ENCODE measurements at regions not wholly inside any gene's neighbourhood (a gene's known extent, or its start where the extent isn't known, plus 50 kb on each side); places are given as distances from the start of the nearest gene placed in this dataset.

- ChIA-PET POLR2A (no interaction called here), CTCF (no interaction called here)
- Histone ChIP-seq H3K4me3 (ENCODE audit: control insufficient read depth in 1 of 7, extremely low read depth in 1 of 7, insufficient read depth in 4 of 7, low read depth in 2 of 7, low read length in 6 of 7) (no peak overlapping the region), H3K27me3 (replicated peaks in 2 of 5; ENCODE audit: control insufficient read depth in 4 of 5, insufficient read depth in 5 of 5, low read length in 4 of 5) (no peaks in the 10 kb centered on the region), H3K4me1 (ENCODE audit: control extremely low read depth in 1 of 4, control insufficient read depth in 4 of 4, insufficient read depth in 4 of 4, low read length in 3 of 4) (no peaks in the 10 kb centered on the region), H3K36me3 (ENCODE audit: control insufficient read depth in 4 of 4, insufficient read depth in 4 of 4, low read length in 3 of 4) (no peaks in the 10 kb centered on the region), H3K9me3 (ENCODE audit: control extremely low read depth in 1 of 5, control insufficient read depth in 4 of 5, insufficient read depth in 2 of 5, low read depth in 1 of 5, low read length in 4 of 5) (no peaks in the 10 kb centered on the region), H3K27ac (ENCODE audit: insufficient read depth in 1 of 2, low read depth in 1 of 2, low read length in 2 of 2, poor library complexity in 1 of 2, severe bottlenecking in 2 of 2) (no peak overlapping the region)
- 0% methylated on average over 1 of the region's 2 CpGs for WGBS (ENCODE audit: insufficient coverage)
- peak; percentile 36 to 67 (median 64) for DNase-seq
These were observed 178.4 kb downstream of the FGF9 start for GRCh38 chr13:21849323-21849722.

- no peak overlapping the region for H3K27ac ChIP-seq (ENCODE audit: insufficient read depth in 1 of 2, low read depth in 1 of 2, low read length in 2 of 2, poor library complexity in 1 of 2, severe bottlenecking in 2 of 2)
- no peaks in the 10 kb centered on the region for H3K27me3 ChIP-seq (replicated peaks in 2 of 5; ENCODE audit: control insufficient read depth in 4 of 5, insufficient read depth in 5 of 5, low read length in 4 of 5)
- no peaks in the 10 kb centered on the region for H3K9me3 ChIP-seq (ENCODE audit: control extremely low read depth in 1 of 5, control insufficient read depth in 4 of 5, insufficient read depth in 2 of 5, low read depth in 1 of 5, low read length in 4 of 5)
- no peak for DNase-seq
- ChIA-PET POLR2A (no interaction called here), CTCF (no interaction called here)
- H3K4me1 ChIP-seq (ENCODE audit: control extremely low read depth in 1 of 4, control insufficient read depth in 4 of 4, insufficient read depth in 4 of 4, low read length in 3 of 4), result no peaks in the 10 kb centered on the region
- H3K4me3 ChIP-seq (ENCODE audit: control insufficient read depth in 1 of 7, extremely low read depth in 1 of 7, insufficient read depth in 4 of 7, low read depth in 2 of 7, low read length in 6 of 7), result no peak overlapping the region
- 77% methylated on average over 7 of the region's 11 CpGs for WGBS (ENCODE audit: insufficient coverage)
- H3K36me3 ChIP-seq (ENCODE audit: control insufficient read depth in 4 of 4, insufficient read depth in 4 of 4, low read length in 3 of 4), result no peaks in the 10 kb centered on the region
These were observed 179.4 kb downstream of the FGF9 start for GRCh38 chr13:21850013-21851006.

DNA sequence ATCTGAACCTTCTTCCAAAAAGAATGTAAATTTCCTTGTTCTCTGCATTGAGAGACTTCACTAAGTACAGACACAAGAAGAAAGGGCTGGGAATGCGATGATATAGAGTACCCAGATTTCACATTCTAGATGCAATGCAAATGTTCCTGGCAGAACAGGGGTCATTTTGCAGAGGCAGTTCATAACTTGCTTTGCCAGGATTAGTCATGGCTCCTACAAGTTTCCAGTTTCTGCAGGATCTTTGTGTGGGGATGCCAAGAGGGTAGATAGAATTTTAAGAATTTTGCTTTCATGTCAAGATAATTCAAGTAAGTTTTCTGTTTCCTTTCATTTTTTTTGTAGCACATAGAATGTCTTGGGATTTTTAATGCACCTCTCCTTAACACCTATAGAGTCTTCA, 181.2 kb downstream of the FGF9 start:
- DNase-seq, result no peak
- no peaks in the 10 kb centered on the region for H3K36me3 ChIP-seq (ENCODE audit: control insufficient read depth in 4 of 4, insufficient read depth in 4 of 4, low read length in 3 of 4)
- H3K4me1 ChIP-seq (ENCODE audit: control extremely low read depth in 1 of 4, control insufficient read depth in 4 of 4, insufficient read depth in 4 of 4, low read length in 3 of 4), result no peaks in the 10 kb centered on the region
- ChIA-PET CTCF (no interaction called here), POLR2A (no interaction called here)
- no peaks in the 10 kb centered on the region for H3K9me3 ChIP-seq (ENCODE audit: control extremely low read depth in 1 of 5, control insufficient read depth in 4 of 5, insufficient read depth in 2 of 5, low read depth in 1 of 5, low read length in 4 of 5)
- H3K27ac ChIP-seq (ENCODE audit: insufficient read depth in 1 of 2, low read depth in 1 of 2, low read length in 2 of 2, poor library complexity in 1 of 2, severe bottlenecking in 2 of 2), result no peak overlapping the region
- WGBS (ENCODE audit: insufficient coverage), result 100% methylated on average over 1 of the region's 1 CpG
- H3K4me3 ChIP-seq (ENCODE audit: control insufficient read depth in 1 of 7, extremely low read depth in 1 of 7, insufficient read depth in 4 of 7, low read depth in 2 of 7, low read length in 6 of 7), result no peak overlapping the region
- H3K27me3 ChIP-seq (replicated peaks in 2 of 5; ENCODE audit: control insufficient read depth in 4 of 5, insufficient read depth in 5 of 5, low read length in 4 of 5), result no peaks in the 10 kb centered on the region

DNA sequence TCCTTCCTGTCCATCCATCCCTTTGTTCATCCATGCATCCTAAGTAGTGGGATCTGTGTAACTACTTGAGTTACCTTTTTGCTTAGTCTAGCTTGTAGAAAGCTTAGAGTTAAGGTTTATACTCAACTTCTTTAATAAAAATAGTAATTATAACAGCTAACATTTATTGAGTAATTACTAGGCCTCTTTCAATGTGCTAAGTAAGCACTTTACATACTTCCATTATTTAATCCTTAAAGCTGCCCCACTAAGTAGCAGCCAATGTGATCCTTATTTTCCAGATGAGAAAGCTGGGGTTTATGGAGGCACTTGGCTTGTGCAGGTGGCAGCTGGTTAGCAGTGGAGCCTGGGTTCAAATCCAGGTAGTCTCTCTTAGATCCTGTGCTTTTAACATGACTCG, 182.9 kb downstream of the FGF9 start:
- Histone ChIP-seq H3K4me1 (ENCODE audit: control extremely low read depth in 1 of 4, control insufficient read depth in 4 of 4, insufficient read depth in 4 of 4, low read length in 3 of 4) (no peaks in the 10 kb centered on the region), H3K36me3 (ENCODE audit: control insufficient read depth in 4 of 4, insufficient read depth in 4 of 4, low read length in 3 of 4) (no peaks in the 10 kb centered on the region), H3K9me3 (ENCODE audit: control extremely low read depth in 1 of 5, control insufficient read depth in 4 of 5, insufficient read depth in 2 of 5, low read depth in 1 of 5, low read length in 4 of 5) (no peaks in the 10 kb centered on the region), H3K27ac (ENCODE audit: insufficient read depth in 1 of 2, low read depth in 1 of 2, low read length in 2 of 2, poor library complexity in 1 of 2, severe bottlenecking in 2 of 2) (no peak overlapping the region), H3K4me3 (ENCODE audit: control insufficient read depth in 1 of 7, extremely low read depth in 1 of 7, insufficient read depth in 4 of 7, low read depth in 2 of 7, low read length in 6 of 7) (no peak overlapping the region), H3K27me3 (replicated peaks in 2 of 5; ENCODE audit: control insufficient read depth in 4 of 5, insufficient read depth in 5 of 5, low read length in 4 of 5) (no peaks in the 10 kb centered on the region)
- DNase-seq, result no peak
- ChIA-PET CTCF (interaction anchor here (1.5 kb wide), 1 partner anchor 216 kb away, joined by 3 read pairs; no protein-coding TSS in a partner anchor), POLR2A (no interaction called here)
- WGBS (ENCODE audit: insufficient coverage), result no CpG with 5 or more reads among the region's 1 CpG

GRCh38 chr13:21868823-21869222, 197.9 kb downstream of the FGF9 start:
- no peaks in the 10 kb centered on the region for H3K4me1 ChIP-seq (ENCODE audit: control extremely low read depth in 1 of 4, control insufficient read depth in 4 of 4, insufficient read depth in 4 of 4, low read length in 3 of 4)
- no peaks in the 10 kb centered on the region for H3K36me3 ChIP-seq (ENCODE audit: control insufficient read depth in 4 of 4, insufficient read depth in 4 of 4, low read length in 3 of 4)
- no peak for DNase-seq
- H3K4me3 ChIP-seq (ENCODE audit: control insufficient read depth in 1 of 7, extremely low read depth in 1 of 7, insufficient read depth in 4 of 7, low read depth in 2 of 7, low read length in 6 of 7), result no peak overlapping the region
- no peaks in the 10 kb centered on the region for H3K27me3 ChIP-seq (replicated peaks in 2 of 5; ENCODE audit: control insufficient read depth in 4 of 5, insufficient read depth in 5 of 5, low read length in 4 of 5)
- no peaks in the 10 kb centered on the region for H3K9me3 ChIP-seq (ENCODE audit: control extremely low read depth in 1 of 5, control insufficient read depth in 4 of 5, insufficient read depth in 2 of 5, low read depth in 1 of 5, low read length in 4 of 5)
- ChIA-PET CTCF (no interaction called here), POLR2A (no interaction called here)
- no peak overlapping the region for H3K27ac ChIP-seq (ENCODE audit: insufficient read depth in 1 of 2, low read depth in 1 of 2, low read length in 2 of 2, poor library complexity in 1 of 2, severe bottlenecking in 2 of 2)

- POLR2A ChIA-PET, result no interaction called here
- no peaks in the 10 kb centered on the region for H3K27me3 ChIP-seq (replicated peaks in 2 of 5; ENCODE audit: control insufficient read depth in 4 of 5, insufficient read depth in 5 of 5, low read length in 4 of 5)
- CTCF ChIA-PET, result no interaction called here
- no peaks in the 10 kb centered on the region for H3K4me1 ChIP-seq (ENCODE audit: control extremely low read depth in 1 of 4, control insufficient read depth in 4 of 4, insufficient read depth in 4 of 4, low read length in 3 of 4)
- no peak overlapping the region for H3K4me3 ChIP-seq (ENCODE audit: control insufficient read depth in 1 of 7, extremely low read depth in 1 of 7, insufficient read depth in 4 of 7, low read depth in 2 of 7, low read length in 6 of 7)
- H3K36me3 ChIP-seq (ENCODE audit: control insufficient read depth in 4 of 4, insufficient read depth in 4 of 4, low read length in 3 of 4), result no peaks in the 10 kb centered on the region
- no peak for DNase-seq
- H3K27ac ChIP-seq (ENCODE audit: insufficient read depth in 1 of 2, low read depth in 1 of 2, low read length in 2 of 2, poor library complexity in 1 of 2, severe bottlenecking in 2 of 2), result no peak overlapping the region
- 93% methylated on average over 5 of the region's 7 CpGs for whole genome bisulfite sequencing (ENCODE audit: insufficient coverage)
- H3K9me3 ChIP-seq (ENCODE audit: control extremely low read depth in 1 of 5, control insufficient read depth in 4 of 5, insufficient read depth in 2 of 5, low read depth in 1 of 5, low read length in 4 of 5), result no peaks in the 10 kb centered on the region
These were observed 200.5 kb downstream of the FGF9 start for GRCh38 chr13:21871382-21871781.

DNA sequence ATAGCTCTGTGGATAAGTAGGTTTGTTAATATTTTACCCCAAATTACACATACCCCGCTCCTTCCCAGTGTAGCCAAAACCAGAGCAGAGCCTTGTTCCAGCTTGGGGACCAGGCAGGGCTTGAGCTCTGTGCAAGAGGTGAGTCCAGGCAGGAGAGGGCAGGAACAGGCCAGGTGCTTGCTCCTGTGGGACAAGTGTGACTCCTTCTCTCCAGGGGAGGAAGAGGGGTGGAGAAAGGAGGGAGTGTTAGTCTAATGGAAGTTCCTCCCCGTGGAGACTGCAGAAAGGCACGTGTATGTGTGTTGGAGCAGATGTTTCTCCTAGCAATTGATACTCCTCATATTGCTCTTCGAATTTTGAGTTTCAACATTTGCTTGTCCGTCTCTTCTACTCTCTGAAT, 201.0 kb downstream of the FGF9 start:
- H3K27me3 ChIP-seq (replicated peaks in 2 of 5; ENCODE audit: control insufficient read depth in 4 of 5, insufficient read depth in 5 of 5, low read length in 4 of 5), result no peaks in the 10 kb centered on the region
- DNase-seq, result no peak
- no peaks in the 10 kb centered on the region for H3K9me3 ChIP-seq (ENCODE audit: control extremely low read depth in 1 of 5, control insufficient read depth in 4 of 5, insufficient read depth in 2 of 5, low read depth in 1 of 5, low read length in 4 of 5)
- no peak overlapping the region for H3K4me3 ChIP-seq (ENCODE audit: control insufficient read depth in 1 of 7, extremely low read depth in 1 of 7, insufficient read depth in 4 of 7, low read depth in 2 of 7, low read length in 6 of 7)
- no peaks in the 10 kb centered on the region for H3K36me3 ChIP-seq (ENCODE audit: control insufficient read depth in 4 of 4, insufficient read depth in 4 of 4, low read length in 3 of 4)
- ChIA-PET POLR2A (no interaction called here), CTCF (no interaction called here)
- H3K4me1 ChIP-seq (ENCODE audit: control extremely low read depth in 1 of 4, control insufficient read depth in 4 of 4, insufficient read depth in 4 of 4, low read length in 3 of 4), result no peaks in the 10 kb centered on the region
- H3K27ac ChIP-seq (ENCODE audit: insufficient read depth in 1 of 2, low read depth in 1 of 2, low read length in 2 of 2, poor library complexity in 1 of 2, severe bottlenecking in 2 of 2), result no peak overlapping the region
- WGBS (ENCODE audit: insufficient coverage), result 84% methylated on average over 4 of the region's 5 CpGs

Data from common myeloid progenitor, CD34-positive (primary cell).